ENCODE measurements at regions not wholly inside any gene's neighbourhood (a gene's known extent, or its start where the extent isn't known, plus 50 kb on each side); places are given as distances from the start of the nearest gene placed in this dataset.

DNA sequence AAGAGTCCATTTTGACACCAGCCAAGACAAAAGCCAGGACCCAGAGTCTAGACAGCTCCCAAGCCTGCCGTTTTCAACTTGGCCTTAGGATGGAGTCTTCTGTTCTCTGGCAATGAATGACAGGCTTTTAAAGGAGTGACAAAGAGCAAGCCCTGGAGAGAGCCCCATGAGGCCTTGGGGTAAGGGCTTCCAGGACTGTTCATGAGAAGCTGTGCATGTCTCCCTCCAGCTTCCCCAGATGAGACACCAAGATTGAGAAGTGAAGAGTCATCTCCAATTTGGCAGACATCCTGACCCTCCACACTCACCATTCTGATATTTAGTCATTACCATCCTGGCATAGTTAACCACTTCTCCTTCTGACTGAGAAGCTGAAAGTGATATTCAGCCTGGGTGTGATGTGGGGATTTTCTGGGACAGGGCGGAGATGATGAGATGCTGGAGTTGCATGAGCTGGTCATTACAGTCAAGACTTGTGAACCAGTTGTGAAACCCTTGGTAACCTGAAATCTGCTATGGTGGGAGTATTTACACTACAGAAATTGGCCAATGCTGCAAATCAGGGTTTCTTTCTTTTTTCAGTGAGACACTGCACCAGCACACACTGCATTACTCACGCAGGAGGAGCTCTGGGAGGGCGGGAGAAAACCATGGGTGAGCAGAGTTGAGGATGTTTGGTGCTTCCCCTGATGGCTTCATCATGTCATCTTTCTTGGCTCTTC is 77.8 kb downstream of the VCPKMT start:
- DNase-seq = peak in 1 of 2 donors; percentile 45

GRCh38 chr14:50039120-50039517 is 77.3 kb downstream of the VCPKMT start:
- Histone ChIP-seq H3K4me3 (no peak overlapping the region), H3K27me3 (no peaks in the 10 kb centered on the region), H3K36me3 (no peaks in the 10 kb centered on the region), H3K27ac (peak overlapping the region in 1 of 2 donors; percentile 55), H3K9me3 (no peaks in the 10 kb centered on the region), H3K4me1 (peaks cover 0 to 1% of the 10 kb centered on the region in 2 donors)
- intact Hi-C loops (cut with DNase I; ENCODE audit: low total_unique reads) = no loop called here
- no peak for DNase-seq
- TF ChIP-seq POLR2A (IDR thresholded peaks at IDR 0.05) = no peak

More for the DNA sequence above, 77.8 kb downstream of the VCPKMT start:
- no peaks in the 10 kb centered on the region for H3K27me3 ChIP-seq
- intact Hi-C loops (cut with DNase I; ENCODE audit: low total_unique reads) = no loop called here
- no peaks in the 10 kb centered on the region for H3K9me3 ChIP-seq
- no peak overlapping the region for H3K4me3 ChIP-seq
- H3K27ac ChIP-seq = peak overlapping the region; percentile 55 to 75
- no peaks in the 10 kb centered on the region for H3K36me3 ChIP-seq
- H3K4me1 ChIP-seq = no peaks in the 10 kb centered on the region
- TF ChIP-seq POLR2A (IDR thresholded peaks at IDR 0.05) (no peak), CTCF (IDR thresholded peaks at IDR 0.05) (no peak)

DNA sequence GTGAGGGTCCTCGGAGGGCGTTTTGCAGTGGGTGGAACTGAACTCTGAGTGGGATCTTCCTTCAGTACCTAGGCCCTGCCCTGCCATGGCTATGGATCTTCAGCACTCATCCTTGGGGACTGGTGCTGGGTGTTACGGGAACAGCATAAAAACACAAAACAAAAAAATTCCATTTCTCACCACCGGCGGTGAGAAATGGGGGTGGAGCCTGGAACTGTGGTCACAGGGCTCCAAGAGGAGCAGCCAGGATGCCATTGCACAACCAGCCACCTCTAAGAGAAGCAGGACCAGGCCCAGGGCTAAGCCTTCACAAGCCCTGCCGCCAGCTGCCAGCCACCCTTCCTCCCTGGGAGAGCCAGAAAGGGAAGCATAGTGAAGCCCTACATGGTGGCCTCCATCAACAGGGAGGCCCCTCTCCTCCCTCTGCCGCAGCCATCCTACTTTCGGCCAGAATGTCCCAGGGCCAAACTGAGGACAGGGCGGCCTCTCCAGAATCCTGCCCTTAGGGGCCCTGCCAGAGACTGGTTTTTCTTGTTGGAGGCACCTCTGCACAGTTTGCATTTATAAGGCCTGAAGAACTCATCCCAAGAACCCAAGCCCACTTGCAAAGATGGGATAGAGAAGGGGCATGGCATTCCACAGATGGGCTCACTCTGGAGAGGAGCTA is 76.5 kb downstream of the VCPKMT start:
- H3K9me3 ChIP-seq = no peaks in the 10 kb centered on the region
- H3K27me3 ChIP-seq = no peaks in the 10 kb centered on the region
- intact Hi-C loops (cut with DNase I; ENCODE audit: low total_unique reads) = no loop called here
- TF ChIP-seq POLR2A (IDR thresholded peaks at IDR 0.05) = no peak
- no peak for TF ChIP-seq CTCF (IDR thresholded peaks at IDR 0.05)
- no peak for DNase-seq
- H3K4me3 ChIP-seq = no peak overlapping the region
- H3K4me1 ChIP-seq = peaks cover 3 to 6% of the 10 kb centered on the region in 2 donors
- no peaks in the 10 kb centered on the region for H3K36me3 ChIP-seq
- H3K27ac ChIP-seq = peak overlapping the region in 1 of 2 donors; percentile 13

GRCh38 chr14:50040401-50040775 is 76.0 kb downstream of the VCPKMT start:
- TF ChIP-seq POLR2A (IDR thresholded peaks at IDR 0.05) = no peak
- no peak for TF ChIP-seq CTCF (IDR thresholded peaks at IDR 0.05)
- Histone ChIP-seq H3K4me3 (no peak overlapping the region), H3K9me3 (no peaks in the 10 kb centered on the region), H3K36me3 (no peaks in the 10 kb centered on the region), H3K4me1 (peaks cover 6 to 7% of the 10 kb centered on the region in 2 donors), H3K27me3 (no peaks in the 10 kb centered on the region), H3K27ac (peak overlapping the region in 1 of 2 donors; percentile 13)
- DNase-seq = no peak
- intact Hi-C loops (cut with DNase I; ENCODE audit: low total_unique reads) = no loop called here

GRCh38 chr14:50040895-50041465 is 75.4 kb downstream of the VCPKMT start:
- TF ChIP-seq CTCF (IDR thresholded peaks at IDR 0.05) (no peak), POLR2A (IDR thresholded peaks at IDR 0.05) (peak in 1 of 2 donors; percentile 5)
- no peak for DNase-seq
- Histone ChIP-seq H3K4me1 (peaks cover 6 to 8% of the 10 kb centered on the region in 2 donors), H3K4me3 (no peak overlapping the region), H3K27me3 (no peaks in the 10 kb centered on the region), H3K27ac (peak overlapping the region; percentile 0 to 13), H3K9me3 (no peaks in the 10 kb centered on the region), H3K36me3 (no peaks in the 10 kb centered on the region)
- intact Hi-C loops (cut with DNase I; ENCODE audit: low total_unique reads) = no loop called here
